BLaER1 (cell line): ENCODE measurements at regions not wholly inside any gene's neighbourhood (a gene's known extent, or its start where the extent isn't known, plus 50 kb on each side); places are given as distances from the start of the nearest gene placed in this dataset.

Experiments
- H3K27ac ChIP-seq: shearing (Covaris generic); formaldehyde crosslinking; 2 replicates; pipeline ENCODE4 v1.8.1; 2022
- H3K27me3 ChIP-seq: shearing (Covaris generic); formaldehyde crosslinking; 2 replicates; pipeline ENCODE4 v1.8.1; 2022
- H3K36me3 ChIP-seq: shearing (Covaris generic); formaldehyde crosslinking; 2 replicates; pipeline ENCODE4 v1.8.1; 2022
- H3K4me1 ChIP-seq: shearing (Covaris generic); formaldehyde crosslinking; 2 replicates; pipeline ENCODE4 v1.8.1; 2022
- H3K4me2 ChIP-seq: shearing (Covaris generic); formaldehyde crosslinking; 2 replicates; pipeline ENCODE4 v1.8.1; 2022
- H3K4me3 ChIP-seq: shearing (Covaris generic); formaldehyde crosslinking; 2 replicates; pipeline ENCODE4 v1.8.1; 2022
- H3K9ac ChIP-seq: shearing (Covaris generic); formaldehyde crosslinking; 2 replicates; pipeline ENCODE4 v1.8.1; 2022
- H3K9me3 ChIP-seq: shearing (Covaris generic); formaldehyde crosslinking; 2 replicates; pipeline ENCODE4 v1.8.1; 2022
- H4K20me1 ChIP-seq: shearing (Covaris generic); formaldehyde crosslinking; 2 replicates; pipeline ENCODE4 v1.8.1; 2022
- Cebpa-rat ChIP-seq: shearing (Covaris generic); IDR thresholded peaks from 2 replicates; pipeline ENCODE4 v1.8.1; 2022

- Histone ChIP-seq H3K9ac (no peak overlapping the region), H3K27me3 (no peaks in the 10 kb centered on the region), H3K9me3 (no peaks in the 10 kb centered on the region), H3K4me2 (no peak overlapping the region), H3K4me3 (no peak overlapping the region), H3K36me3 (no peaks in the 10 kb centered on the region), H4K20me1 (no peaks in the 10 kb centered on the region), H3K4me1 (no peaks in the 10 kb centered on the region), H3K27ac (no peak overlapping the region)
- no peak for TF ChIP-seq Cebpa-rat
Measured at GRCh38 chr3:80553211-80553610, 785.4 kb upstream of the ROBO1 start.

- H3K27ac ChIP-seq: no peak overlapping the region
- no peaks in the 10 kb centered on the region for H4K20me1 ChIP-seq
- H3K36me3 ChIP-seq: no peaks in the 10 kb centered on the region
- no peak overlapping the region for H3K4me2 ChIP-seq
- TF ChIP-seq Cebpa-rat: no peak
- H3K4me1 ChIP-seq: no peaks in the 10 kb centered on the region
- no peak overlapping the region for H3K4me3 ChIP-seq
- H3K9me3 ChIP-seq: no peaks in the 10 kb centered on the region
- H3K9ac ChIP-seq: no peak overlapping the region
- no peaks in the 10 kb centered on the region for H3K27me3 ChIP-seq
Measured at GRCh38 chr3:80550174-80550573, 782.4 kb upstream of the ROBO1 start.

GRCh38 chr3:80549173-80549572, 781.4 kb upstream of the ROBO1 start:
- no peaks in the 10 kb centered on the region for H3K27me3 ChIP-seq
- H3K36me3 ChIP-seq: no peaks in the 10 kb centered on the region
- TF ChIP-seq Cebpa-rat: no peak
- H3K27ac ChIP-seq: no peak overlapping the region
- no peaks in the 10 kb centered on the region for H3K9me3 ChIP-seq
- no peak overlapping the region for H3K4me3 ChIP-seq
- no peaks in the 10 kb centered on the region for H4K20me1 ChIP-seq
- no peaks in the 10 kb centered on the region for H3K4me1 ChIP-seq
- H3K4me2 ChIP-seq: no peak overlapping the region
- H3K9ac ChIP-seq: no peak overlapping the region

- Histone ChIP-seq H3K36me3 (no peaks in the 10 kb centered on the region), H3K27me3 (no peaks in the 10 kb centered on the region), H3K9me3 (no peaks in the 10 kb centered on the region), H4K20me1 (no peaks in the 10 kb centered on the region), H3K9ac (no peak overlapping the region), H3K4me2 (no peak overlapping the region), H3K27ac (no peak overlapping the region), H3K4me3 (no peak overlapping the region), H3K4me1 (no peaks in the 10 kb centered on the region)
- no peak for TF ChIP-seq Cebpa-rat
Measured at GRCh38 chr3:80543154-80543553, 775.4 kb upstream of the ROBO1 start.

- Histone ChIP-seq H3K4me1 (no peaks in the 10 kb centered on the region), H4K20me1 (no peaks in the 10 kb centered on the region), H3K9me3 (no peaks in the 10 kb centered on the region), H3K36me3 (no peaks in the 10 kb centered on the region), H3K27me3 (no peaks in the 10 kb centered on the region), H3K27ac (no peak overlapping the region), H3K4me2 (no peak overlapping the region), H3K9ac (no peak overlapping the region), H3K4me3 (no peak overlapping the region)
- no peak for TF ChIP-seq Cebpa-rat
Measured at GRCh38 chr3:80542456-80542855, 774.7 kb upstream of the ROBO1 start.

- Histone ChIP-seq H3K9ac (no peak overlapping the region), H3K4me1 (no peaks in the 10 kb centered on the region), H3K4me3 (no peak overlapping the region), H3K27ac (no peak overlapping the region), H3K9me3 (no peaks in the 10 kb centered on the region), H3K4me2 (no peak overlapping the region), H3K36me3 (no peaks in the 10 kb centered on the region), H3K27me3 (no peaks in the 10 kb centered on the region), H4K20me1 (no peaks in the 10 kb centered on the region)
- no peak for TF ChIP-seq Cebpa-rat
Measured at GRCh38 chr3:80537680-80538079, 769.9 kb upstream of the ROBO1 start.

- no peaks in the 10 kb centered on the region for H3K4me1 ChIP-seq
- no peaks in the 10 kb centered on the region for H3K27me3 ChIP-seq
- no peaks in the 10 kb centered on the region for H3K9me3 ChIP-seq
- no peak overlapping the region for H3K27ac ChIP-seq
- no peaks in the 10 kb centered on the region for H4K20me1 ChIP-seq
- no peak overlapping the region for H3K4me3 ChIP-seq
- no peak overlapping the region for H3K4me2 ChIP-seq
- TF ChIP-seq Cebpa-rat: no peak
- H3K36me3 ChIP-seq: no peaks in the 10 kb centered on the region
- H3K9ac ChIP-seq: no peak overlapping the region
Measured at GRCh38 chr3:80535286-80535685, 767.5 kb upstream of the ROBO1 start.

- no peaks in the 10 kb centered on the region; the same call in 1 of the 2 replicates for H3K9me3 ChIP-seq
- no peak for TF ChIP-seq Cebpa-rat
- H3K36me3 ChIP-seq: no peaks in the 10 kb centered on the region
- H3K27me3 ChIP-seq: no peaks in the 10 kb centered on the region
- no peak overlapping the region for H3K4me2 ChIP-seq
- H3K4me1 ChIP-seq: no peaks in the 10 kb centered on the region
- no peak overlapping the region for H3K4me3 ChIP-seq
- H3K27ac ChIP-seq: no peak overlapping the region
- H3K9ac ChIP-seq: no peak overlapping the region
- H4K20me1 ChIP-seq: no peaks in the 10 kb centered on the region
Measured at GRCh38 chr3:80533553-80533952, 765.8 kb upstream of the ROBO1 start.

GRCh38 chr3:80526153-80526552, 758.4 kb upstream of the ROBO1 start:
- Histone ChIP-seq H3K4me1 (no peaks in the 10 kb centered on the region), H3K27me3 (no peaks in the 10 kb centered on the region), H3K4me2 (no peak overlapping the region), H3K36me3 (no peaks in the 10 kb centered on the region), H3K9me3 (no peaks in the 10 kb centered on the region; the same call in 1 of the 2 replicates), H3K27ac (no peak overlapping the region), H4K20me1 (no peaks in the 10 kb centered on the region), H3K9ac (no peak overlapping the region), H3K4me3 (no peak overlapping the region)
- no peak for TF ChIP-seq Cebpa-rat

- Histone ChIP-seq H3K27me3 (no peaks in the 10 kb centered on the region), H4K20me1 (no peaks in the 10 kb centered on the region), H3K9ac (no peak overlapping the region), H3K36me3 (no peaks in the 10 kb centered on the region), H3K4me1 (no peaks in the 10 kb centered on the region), H3K4me2 (no peak overlapping the region), H3K9me3 (no peaks in the 10 kb centered on the region), H3K4me3 (no peak overlapping the region), H3K27ac (no peak overlapping the region)
- TF ChIP-seq Cebpa-rat: no peak
Measured at GRCh38 chr3:80521081-80521480, 753.3 kb upstream of the ROBO1 start.

GRCh38 chr3:80519436-80519835, 751.6 kb upstream of the ROBO1 start:
- Histone ChIP-seq H3K4me2 (no peak overlapping the region), H3K4me3 (no peak overlapping the region), H3K27ac (no peak overlapping the region), H4K20me1 (no peaks in the 10 kb centered on the region), H3K36me3 (no peaks in the 10 kb centered on the region), H3K9ac (no peak overlapping the region), H3K4me1 (no peaks in the 10 kb centered on the region), H3K9me3 (no peaks in the 10 kb centered on the region), H3K27me3 (no peaks in the 10 kb centered on the region)
- no peak for TF ChIP-seq Cebpa-rat
